Thyroid gland (tissue), 4 donors: ENCODE measurements at regions not wholly inside any gene's neighbourhood (a gene's known extent, or its start where the extent isn't known, plus 50 kb on each side); places are given as distances from the start of the nearest gene placed in this dataset.

Experiments
- POLR2A ChIP-seq, 2 donors: fragments of 450-650 bp; IDR thresholded peaks; one replicate each; pipeline ENCODE4 v1.6.1; 2017; ENCODE audit warnings: antibody characterized with exemption in 2 of 2, mild to moderate bottlenecking in 2 of 2, moderate library complexity in 1 of 2
- TF ChIP-seq, protein P1 (sequence below), 6 experiments: fragments of 200-600 bp in 3 of 6; fragments of 450-650 bp in 3 of 6; sonication (generic) in 3 of 6; IDR thresholded peaks; one replicate each; pipeline ENCODE4 v1.5.1; 2016 to 2019; ENCODE audit warnings: antibody characterized with exemption in 6 of 6, mild to moderate bottlenecking in 2 of 6, inconsistent platforms in 1 of 6, moderate library complexity in 1 of 6

DNA sequence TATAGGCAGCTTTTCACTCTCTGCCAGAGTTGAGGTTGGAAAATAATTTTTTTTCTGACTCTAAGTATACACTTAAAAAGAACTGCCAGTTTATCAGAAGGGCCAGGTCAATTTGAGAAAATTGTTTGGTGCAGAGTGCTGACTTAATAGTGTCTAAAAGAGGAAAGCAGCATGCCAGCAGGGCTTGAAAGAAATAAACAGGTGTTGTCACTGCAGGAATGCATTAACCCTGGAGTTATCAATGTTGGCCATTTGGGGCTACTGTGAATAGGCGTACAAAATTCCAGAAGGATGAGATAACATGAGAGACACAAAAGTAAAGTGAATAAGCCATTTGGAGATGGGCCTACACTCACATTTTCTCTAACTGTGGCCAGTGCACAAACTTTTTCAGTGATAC, 220.6 kb upstream of the PLD5 start:
- TF ChIP-seq, protein P1, sequence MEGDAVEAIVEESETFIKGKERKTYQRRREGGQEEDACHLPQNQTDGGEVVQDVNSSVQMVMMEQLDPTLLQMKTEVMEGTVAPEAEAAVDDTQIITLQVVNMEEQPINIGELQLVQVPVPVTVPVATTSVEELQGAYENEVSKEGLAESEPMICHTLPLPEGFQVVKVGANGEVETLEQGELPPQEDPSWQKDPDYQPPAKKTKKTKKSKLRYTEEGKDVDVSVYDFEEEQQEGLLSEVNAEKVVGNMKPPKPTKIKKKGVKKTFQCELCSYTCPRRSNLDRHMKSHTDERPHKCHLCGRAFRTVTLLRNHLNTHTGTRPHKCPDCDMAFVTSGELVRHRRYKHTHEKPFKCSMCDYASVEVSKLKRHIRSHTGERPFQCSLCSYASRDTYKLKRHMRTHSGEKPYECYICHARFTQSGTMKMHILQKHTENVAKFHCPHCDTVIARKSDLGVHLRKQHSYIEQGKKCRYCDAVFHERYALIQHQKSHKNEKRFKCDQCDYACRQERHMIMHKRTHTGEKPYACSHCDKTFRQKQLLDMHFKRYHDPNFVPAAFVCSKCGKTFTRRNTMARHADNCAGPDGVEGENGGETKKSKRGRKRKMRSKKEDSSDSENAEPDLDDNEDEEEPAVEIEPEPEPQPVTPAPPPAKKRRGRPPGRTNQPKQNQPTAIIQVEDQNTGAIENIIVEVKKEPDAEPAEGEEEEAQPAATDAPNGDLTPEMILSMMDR (IDR thresholded peaks at IDR 0.05): no peak
- no peak for TF ChIP-seq POLR2A (IDR thresholded peaks at IDR 0.05)
